ENCODE measurements at regions not wholly inside any gene's neighbourhood (a gene's known extent, or its start where the extent isn't known, plus 50 kb on each side); places are given as distances from the start of the nearest gene placed in this dataset.

DNA sequence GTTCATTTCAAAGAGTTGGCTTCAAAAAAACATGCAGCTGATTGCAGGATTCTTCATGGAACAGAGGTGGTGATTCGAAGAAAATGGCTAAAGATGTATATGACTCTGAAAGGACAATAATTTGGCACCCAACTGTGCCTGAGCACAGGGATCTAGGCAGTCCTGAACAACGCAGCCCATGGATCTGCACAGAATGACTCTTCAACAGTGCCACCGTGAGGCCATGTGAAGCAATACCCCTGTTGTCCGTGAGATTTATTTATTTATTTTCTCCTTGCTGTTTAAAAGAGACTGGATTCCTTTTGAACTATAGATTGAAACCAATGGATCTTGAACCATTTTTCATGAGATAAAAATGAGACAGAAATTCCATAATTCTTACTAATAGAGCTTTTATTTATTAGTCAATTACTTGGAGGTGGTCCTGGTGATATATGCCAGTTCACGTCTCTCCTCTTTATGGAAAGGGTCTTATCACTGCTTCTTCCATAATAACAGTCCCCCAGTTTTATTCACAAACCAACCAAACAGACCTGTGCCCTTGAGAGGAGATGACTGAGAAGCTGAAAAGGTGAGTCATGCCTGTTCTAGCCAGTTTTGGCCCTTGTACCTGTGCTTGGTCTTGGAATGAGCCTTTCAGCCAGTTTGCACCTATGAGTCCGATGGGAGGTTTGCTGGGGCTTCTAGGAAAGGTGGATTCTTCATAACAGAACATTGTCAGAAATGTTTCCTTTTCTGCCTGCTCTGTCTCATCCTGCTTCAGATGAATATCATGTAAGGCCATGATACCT, 1598.3 kb downstream of the AACS start:
- no peak for TF ChIP-seq POLR2A (IDR thresholded peaks at IDR 0.05)
- TF ChIP-seq, protein P1, sequence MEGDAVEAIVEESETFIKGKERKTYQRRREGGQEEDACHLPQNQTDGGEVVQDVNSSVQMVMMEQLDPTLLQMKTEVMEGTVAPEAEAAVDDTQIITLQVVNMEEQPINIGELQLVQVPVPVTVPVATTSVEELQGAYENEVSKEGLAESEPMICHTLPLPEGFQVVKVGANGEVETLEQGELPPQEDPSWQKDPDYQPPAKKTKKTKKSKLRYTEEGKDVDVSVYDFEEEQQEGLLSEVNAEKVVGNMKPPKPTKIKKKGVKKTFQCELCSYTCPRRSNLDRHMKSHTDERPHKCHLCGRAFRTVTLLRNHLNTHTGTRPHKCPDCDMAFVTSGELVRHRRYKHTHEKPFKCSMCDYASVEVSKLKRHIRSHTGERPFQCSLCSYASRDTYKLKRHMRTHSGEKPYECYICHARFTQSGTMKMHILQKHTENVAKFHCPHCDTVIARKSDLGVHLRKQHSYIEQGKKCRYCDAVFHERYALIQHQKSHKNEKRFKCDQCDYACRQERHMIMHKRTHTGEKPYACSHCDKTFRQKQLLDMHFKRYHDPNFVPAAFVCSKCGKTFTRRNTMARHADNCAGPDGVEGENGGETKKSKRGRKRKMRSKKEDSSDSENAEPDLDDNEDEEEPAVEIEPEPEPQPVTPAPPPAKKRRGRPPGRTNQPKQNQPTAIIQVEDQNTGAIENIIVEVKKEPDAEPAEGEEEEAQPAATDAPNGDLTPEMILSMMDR (IDR thresholded peaks at IDR 0.05): no peak

Data from prostate gland (tissue), 2 donors.